ENCODE measurements at regions not wholly inside any gene's neighbourhood (a gene's known extent, or its start where the extent isn't known, plus 50 kb on each side); places are given as distances from the start of the nearest gene placed in this dataset.

DNA sequence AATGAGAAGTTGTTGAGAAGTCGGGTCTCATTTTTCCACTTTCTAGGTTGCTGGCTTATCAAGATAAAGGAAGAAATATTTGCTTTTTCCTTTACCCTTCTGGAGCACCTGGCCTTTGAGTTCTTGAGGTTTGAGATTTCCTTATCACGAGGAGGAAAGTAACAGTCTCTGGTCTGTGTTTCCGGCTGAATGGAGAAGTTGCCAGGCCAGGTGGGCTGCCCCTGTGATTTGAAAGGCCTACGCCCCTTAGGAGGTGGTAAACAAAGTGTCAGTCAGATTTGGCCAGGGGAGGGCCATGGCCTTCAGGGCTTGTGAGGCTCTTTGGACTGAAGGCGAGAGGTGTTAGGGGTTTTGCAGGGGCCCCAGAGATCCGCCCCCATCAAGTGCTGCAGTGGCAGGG, 156.7 kb upstream of the HAAO start:
- Mint-ChIP-seq H3K4me1 (peaks cover 9% of the 10 kb centered on the region), H3K9me3 (peaks cover 4% of the 10 kb centered on the region; the same call in 1 of the 3 replicates), H3K27me3 (ENCODE audit: insufficient read depth, low read depth, poor library complexity) (peaks cover 9% of the 10 kb centered on the region), H3K27ac (no peak overlapping the region), H3K4me3 (no peak overlapping the region), H3K36me3 (ENCODE audit: low read depth) (peaks cover 3% of the 10 kb centered on the region; the same call in 1 of the 3 replicates)
- TF ChIP-seq JUNB (IDR thresholded peaks at IDR 0.05; ENCODE audit: unreplicated experiment) = no peak
- TF ChIP-seq ZNF114 (CRISPR knock-in tag; IDR thresholded peaks at IDR 0.05) = no peak
- no peak for TF ChIP-seq NANOG (IDR thresholded peaks at IDR 0.05; ENCODE audit: borderline replicate concordance)
- TF ChIP-seq EZH2 (IDR thresholded peaks at IDR 0.05; ENCODE audit: low read depth, unreplicated experiment) = no peak
- TF ChIP-seq, protein P1, sequence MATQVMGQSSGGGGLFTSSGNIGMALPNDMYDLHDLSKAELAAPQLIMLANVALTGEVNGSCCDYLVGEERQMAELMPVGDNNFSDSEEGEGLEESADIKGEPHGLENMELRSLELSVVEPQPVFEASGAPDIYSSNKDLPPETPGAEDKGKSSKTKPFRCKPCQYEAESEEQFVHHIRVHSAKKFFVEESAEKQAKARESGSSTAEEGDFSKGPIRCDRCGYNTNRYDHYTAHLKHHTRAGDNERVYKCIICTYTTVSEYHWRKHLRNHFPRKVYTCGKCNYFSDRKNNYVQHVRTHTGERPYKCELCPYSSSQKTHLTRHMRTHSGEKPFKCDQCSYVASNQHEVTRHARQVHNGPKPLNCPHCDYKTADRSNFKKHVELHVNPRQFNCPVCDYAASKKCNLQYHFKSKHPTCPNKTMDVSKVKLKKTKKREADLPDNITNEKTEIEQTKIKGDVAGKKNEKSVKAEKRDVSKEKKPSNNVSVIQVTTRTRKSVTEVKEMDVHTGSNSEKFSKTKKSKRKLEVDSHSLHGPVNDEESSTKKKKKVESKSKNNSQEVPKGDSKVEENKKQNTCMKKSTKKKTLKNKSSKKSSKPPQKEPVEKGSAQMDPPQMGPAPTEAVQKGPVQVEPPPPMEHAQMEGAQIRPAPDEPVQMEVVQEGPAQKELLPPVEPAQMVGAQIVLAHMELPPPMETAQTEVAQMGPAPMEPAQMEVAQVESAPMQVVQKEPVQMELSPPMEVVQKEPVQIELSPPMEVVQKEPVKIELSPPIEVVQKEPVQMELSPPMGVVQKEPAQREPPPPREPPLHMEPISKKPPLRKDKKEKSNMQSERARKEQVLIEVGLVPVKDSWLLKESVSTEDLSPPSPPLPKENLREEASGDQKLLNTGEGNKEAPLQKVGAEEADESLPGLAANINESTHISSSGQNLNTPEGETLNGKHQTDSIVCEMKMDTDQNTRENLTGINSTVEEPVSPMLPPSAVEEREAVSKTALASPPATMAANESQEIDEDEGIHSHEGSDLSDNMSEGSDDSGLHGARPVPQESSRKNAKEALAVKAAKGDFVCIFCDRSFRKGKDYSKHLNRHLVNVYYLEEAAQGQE (IDR thresholded peaks at IDR 0.05; ENCODE audit: unreplicated experiment) = no peak
- TF ChIP-seq, protein P2, sequence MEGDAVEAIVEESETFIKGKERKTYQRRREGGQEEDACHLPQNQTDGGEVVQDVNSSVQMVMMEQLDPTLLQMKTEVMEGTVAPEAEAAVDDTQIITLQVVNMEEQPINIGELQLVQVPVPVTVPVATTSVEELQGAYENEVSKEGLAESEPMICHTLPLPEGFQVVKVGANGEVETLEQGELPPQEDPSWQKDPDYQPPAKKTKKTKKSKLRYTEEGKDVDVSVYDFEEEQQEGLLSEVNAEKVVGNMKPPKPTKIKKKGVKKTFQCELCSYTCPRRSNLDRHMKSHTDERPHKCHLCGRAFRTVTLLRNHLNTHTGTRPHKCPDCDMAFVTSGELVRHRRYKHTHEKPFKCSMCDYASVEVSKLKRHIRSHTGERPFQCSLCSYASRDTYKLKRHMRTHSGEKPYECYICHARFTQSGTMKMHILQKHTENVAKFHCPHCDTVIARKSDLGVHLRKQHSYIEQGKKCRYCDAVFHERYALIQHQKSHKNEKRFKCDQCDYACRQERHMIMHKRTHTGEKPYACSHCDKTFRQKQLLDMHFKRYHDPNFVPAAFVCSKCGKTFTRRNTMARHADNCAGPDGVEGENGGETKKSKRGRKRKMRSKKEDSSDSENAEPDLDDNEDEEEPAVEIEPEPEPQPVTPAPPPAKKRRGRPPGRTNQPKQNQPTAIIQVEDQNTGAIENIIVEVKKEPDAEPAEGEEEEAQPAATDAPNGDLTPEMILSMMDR (conservative IDR thresholded peaks at IDR 0.05; ENCODE audit: low read depth in 2 of 2) = no peak
- TF ChIP-seq, protein P3, sequence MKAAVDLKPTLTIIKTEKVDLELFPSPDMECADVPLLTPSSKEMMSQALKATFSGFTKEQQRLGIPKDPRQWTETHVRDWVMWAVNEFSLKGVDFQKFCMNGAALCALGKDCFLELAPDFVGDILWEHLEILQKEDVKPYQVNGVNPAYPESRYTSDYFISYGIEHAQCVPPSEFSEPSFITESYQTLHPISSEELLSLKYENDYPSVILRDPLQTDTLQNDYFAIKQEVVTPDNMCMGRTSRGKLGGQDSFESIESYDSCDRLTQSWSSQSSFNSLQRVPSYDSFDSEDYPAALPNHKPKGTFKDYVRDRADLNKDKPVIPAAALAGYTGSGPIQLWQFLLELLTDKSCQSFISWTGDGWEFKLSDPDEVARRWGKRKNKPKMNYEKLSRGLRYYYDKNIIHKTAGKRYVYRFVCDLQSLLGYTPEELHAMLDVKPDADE (IDR thresholded peaks at IDR 0.05) = no peak
- TF ChIP-seq POLR2AphosphoS5 (IDR thresholded peaks at IDR 0.05; ENCODE audit: low read depth) = no peak
- no peak for TF ChIP-seq EZH2phosphoT487 (IDR thresholded peaks at IDR 0.05; ENCODE audit: unreplicated experiment)
- no peak for TF ChIP-seq STAT1 (IDR thresholded peaks at IDR 0.05; ENCODE audit: unreplicated experiment)
- TF ChIP-seq, protein P4, sequence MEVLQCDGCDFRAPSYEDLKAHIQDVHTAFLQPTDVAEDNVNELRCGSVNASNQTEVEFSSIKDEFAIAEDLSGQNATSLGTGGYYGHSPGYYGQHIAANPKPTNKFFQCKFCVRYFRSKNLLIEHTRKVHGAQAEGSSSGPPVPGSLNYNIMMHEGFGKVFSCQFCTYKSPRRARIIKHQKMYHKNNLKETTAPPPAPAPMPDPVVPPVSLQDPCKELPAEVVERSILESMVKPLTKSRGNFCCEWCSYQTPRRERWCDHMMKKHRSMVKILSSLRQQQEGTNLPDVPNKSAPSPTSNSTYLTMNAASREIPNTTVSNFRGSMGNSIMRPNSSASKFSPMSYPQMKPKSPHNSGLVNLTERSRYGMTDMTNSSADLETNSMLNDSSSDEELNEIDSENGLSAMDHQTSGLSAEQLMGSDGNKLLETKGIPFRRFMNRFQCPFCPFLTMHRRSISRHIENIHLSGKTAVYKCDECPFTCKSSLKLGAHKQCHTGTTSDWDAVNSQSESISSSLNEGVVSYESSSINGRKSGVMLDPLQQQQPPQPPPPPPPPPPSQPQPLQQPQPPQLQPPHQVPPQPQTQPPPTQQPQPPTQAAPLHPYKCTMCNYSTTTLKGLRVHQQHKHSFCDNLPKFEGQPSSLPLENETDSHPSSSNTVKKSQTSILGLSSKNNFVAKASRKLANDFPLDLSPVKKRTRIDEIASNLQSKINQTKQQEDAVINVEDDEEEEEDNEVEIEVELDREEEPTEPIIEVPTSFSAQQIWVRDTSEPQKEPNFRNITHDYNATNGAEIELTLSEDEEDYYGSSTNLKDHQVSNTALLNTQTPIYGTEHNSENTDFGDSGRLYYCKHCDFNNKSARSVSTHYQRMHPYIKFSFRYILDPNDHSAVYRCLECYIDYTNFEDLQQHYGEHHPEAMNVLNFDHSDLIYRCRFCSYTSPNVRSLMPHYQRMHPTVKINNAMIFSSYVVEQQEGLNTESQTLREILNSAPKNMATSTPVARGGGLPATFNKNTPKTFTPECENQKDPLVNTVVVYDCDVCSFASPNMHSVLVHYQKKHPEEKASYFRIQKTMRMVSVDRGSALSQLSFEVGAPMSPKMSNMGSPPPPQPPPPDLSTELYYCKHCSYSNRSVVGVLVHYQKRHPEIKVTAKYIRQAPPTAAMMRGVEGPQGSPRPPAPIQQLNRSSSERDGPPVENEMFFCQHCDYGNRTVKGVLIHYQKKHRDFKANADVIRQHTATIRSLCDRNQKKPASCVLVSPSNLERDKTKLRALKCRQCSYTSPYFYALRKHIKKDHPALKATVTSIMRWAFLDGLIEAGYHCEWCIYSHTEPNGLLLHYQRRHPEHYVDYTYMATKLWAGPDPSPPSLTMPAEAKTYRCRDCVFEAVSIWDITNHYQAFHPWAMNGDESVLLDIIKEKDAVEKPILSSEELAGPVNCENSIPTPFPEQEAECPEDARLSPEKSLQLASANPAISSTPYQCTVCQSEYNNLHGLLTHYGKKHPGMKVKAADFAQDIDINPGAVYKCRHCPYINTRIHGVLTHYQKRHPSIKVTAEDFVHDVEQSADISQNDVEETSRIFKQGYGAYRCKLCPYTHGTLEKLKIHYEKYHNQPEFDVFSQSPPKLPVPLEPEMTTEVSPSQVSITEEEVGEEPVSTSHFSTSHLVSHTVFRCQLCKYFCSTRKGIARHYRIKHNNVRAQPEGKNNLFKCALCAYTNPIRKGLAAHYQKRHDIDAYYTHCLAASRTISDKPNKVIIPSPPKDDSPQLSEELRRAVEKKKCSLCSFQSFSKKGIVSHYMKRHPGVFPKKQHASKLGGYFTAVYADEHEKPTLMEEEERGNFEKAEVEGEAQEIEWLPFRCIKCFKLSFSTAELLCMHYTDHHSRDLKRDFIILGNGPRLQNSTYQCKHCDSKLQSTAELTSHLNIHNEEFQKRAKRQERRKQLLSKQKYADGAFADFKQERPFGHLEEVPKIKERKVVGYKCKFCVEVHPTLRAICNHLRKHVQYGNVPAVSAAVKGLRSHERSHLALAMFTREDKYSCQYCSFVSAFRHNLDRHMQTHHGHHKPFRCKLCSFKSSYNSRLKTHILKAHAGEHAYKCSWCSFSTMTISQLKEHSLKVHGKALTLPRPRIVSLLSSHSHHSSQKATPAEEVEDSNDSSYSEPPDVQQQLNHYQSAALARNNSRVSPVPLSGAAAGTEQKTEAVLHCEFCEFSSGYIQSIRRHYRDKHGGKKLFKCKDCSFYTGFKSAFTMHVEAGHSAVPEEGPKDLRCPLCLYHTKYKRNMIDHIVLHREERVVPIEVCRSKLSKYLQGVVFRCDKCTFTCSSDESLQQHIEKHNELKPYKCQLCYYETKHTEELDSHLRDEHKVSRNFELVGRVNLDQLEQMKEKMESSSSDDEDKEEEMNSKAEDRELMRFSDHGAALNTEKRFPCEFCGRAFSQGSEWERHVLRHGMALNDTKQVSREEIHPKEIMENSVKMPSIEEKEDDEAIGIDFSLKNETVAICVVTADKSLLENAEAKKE (CRISPR knock-in tag; IDR thresholded peaks at IDR 0.05) = no peak
- TF ChIP-seq CREB1 (CRISPR knock-in tag; IDR thresholded peaks at IDR 0.05; ENCODE audit: low read depth) = no peak
- no peak for TF ChIP-seq ZNF331 (CRISPR knock-in tag; IDR thresholded peaks at IDR 0.05; ENCODE audit: low read depth)
- Histone ChIP-seq H4K20me1 (replicated peaks; ENCODE audit: insufficient read depth) (no peaks in the 10 kb centered on the region), H3K27ac (ENCODE audit: low read depth) (no peak overlapping the region), H3K27me3 (ENCODE audit: insufficient read depth) (no peaks in the 10 kb centered on the region), H3K4me1 (ENCODE audit: insufficient read depth) (0 out of 2 replicates have a peak, but pooled peaks cover 5% of the 10 kb centered on the region), H3K79me2 (replicated peaks; ENCODE audit: insufficient read depth) (no peaks in the 10 kb centered on the region), H2AFZ (no peak overlapping the region), H3K4me3 (no peak overlapping the region), H3F3A (replicated peaks; ENCODE audit: low read depth) (no peaks in the 10 kb centered on the region), H3K4me2 (no peak overlapping the region), H3K9me2 (ENCODE audit: insufficient read depth) (no peaks in the 10 kb centered on the region), H3K36me3 (ENCODE audit: insufficient read depth) (no peaks in the 10 kb centered on the region)
- no peak for ATAC-seq
- DNase-seq (ENCODE audit: low spot score) = no peak

Data from GM23338 (cell line).